Fibroblast of lung (primary cell): ENCODE measurements at regions not wholly inside any gene's neighbourhood (a gene's known extent, or its start where the extent isn't known, plus 50 kb on each side); places are given as distances from the start of the nearest gene placed in this dataset.

Experiments used
- DNase-seq, 2 donors: peaks; one replicate each; pipeline versions ENCODE4 v3.0.0 to v3.0.0-alpha.2; 2010; ENCODE audit warnings: low read depth in 2 of 2
- H2AFZ ChIP-seq: 2 replicates; pipeline ENCODE4 v1.5.1; 2012; ENCODE audit warnings: low read length, control low read depth, inconsistent platforms
- H3K27ac ChIP-seq: 2 replicates; pipeline ENCODE4 v1.5.1; 2011; ENCODE audit warnings: low read length, control low read depth; ENCODE audit not compliant: insufficient read depth
- H3K27me3 ChIP-seq: 2 replicates; pipeline ENCODE4 v1.5.1; 2011; ENCODE audit warnings: mild to moderate bottlenecking, low read length; ENCODE audit not compliant: control insufficient read depth, insufficient read depth
- H3K36me3 ChIP-seq: 2 replicates; pipeline ENCODE4 v1.5.1; 2011; ENCODE audit warnings: low read length; ENCODE audit not compliant: control insufficient read depth, insufficient read depth
- H3K4me1 ChIP-seq: 2 replicates; pipeline ENCODE4 v1.5.1; 2011; ENCODE audit warnings: low read length; ENCODE audit not compliant: control insufficient read depth, insufficient read depth; ENCODE audit errors: extremely low read depth
- H3K4me2 ChIP-seq: 2 replicates; pipeline ENCODE4 v1.5.1; 2011; ENCODE audit warnings: low read length, control low read depth; ENCODE audit not compliant: insufficient read depth; ENCODE audit errors: extremely low read depth
- H3K4me3 ChIP-seq, 4 experiments: fragments of 200-600 bp in 1 of 4; sonication (generic) in 1 of 4; replicated peaks in 1 of 4; 2 replicates each; pipeline ENCODE4 v1.5.1; 2011 to 2016; ENCODE audit warnings: low read length in 4 of 4, low read depth in 3 of 4, mild to moderate bottlenecking in 3 of 4, control low read depth in 2 of 4, inconsistent platforms in 1 of 4, mixed read lengths in 1 of 4; ENCODE audit not compliant: insufficient read depth in 1 of 4; ENCODE audit errors: control extremely low read depth in 1 of 4
- H3K79me2 ChIP-seq: 2 replicates; pipeline ENCODE4 v1.5.1; 2012; ENCODE audit warnings: mild to moderate bottlenecking, low read length, inconsistent platforms; ENCODE audit not compliant: control insufficient read depth, insufficient read depth
- H3K9ac ChIP-seq: 2 replicates; pipeline ENCODE4 v1.5.1; 2011; ENCODE audit warnings: mild to moderate bottlenecking, low read length, control low read depth; ENCODE audit not compliant: insufficient read depth
- H3K9me3 ChIP-seq: 2 replicates; pipeline ENCODE4 v1.5.1; 2012; ENCODE audit warnings: low read depth, low read length; ENCODE audit not compliant: control insufficient read depth, insufficient read depth
- H4K20me1 ChIP-seq: 2 replicates; pipeline ENCODE4 v1.5.1; 2011; ENCODE audit warnings: low read length; ENCODE audit not compliant: control insufficient read depth, insufficient read depth; ENCODE audit errors: extremely low read depth
- EZH2 ChIP-seq: IDR thresholded peaks from 2 replicates; pipeline ENCODE4 v1.5.1; 2012; ENCODE audit warnings: low read length, control low read depth, mild to moderate bottlenecking; ENCODE audit errors: missing control alignments
- TF ChIP-seq, protein P1 (sequence below), 2 donors: IDR thresholded peaks in 1 of 2; conservative IDR thresholded peaks in 1 of 2; 1 replicate in 1 of 2; 2 replicates in 1 of 2; pipeline ENCODE4 v1.5.1; 2011 to 2012; ENCODE audit warnings: low read length in 2 of 2, control low read depth in 1 of 2, inconsistent platforms in 1 of 2, low read depth in 1 of 2, mild to moderate bottlenecking in 1 of 2

DNA sequence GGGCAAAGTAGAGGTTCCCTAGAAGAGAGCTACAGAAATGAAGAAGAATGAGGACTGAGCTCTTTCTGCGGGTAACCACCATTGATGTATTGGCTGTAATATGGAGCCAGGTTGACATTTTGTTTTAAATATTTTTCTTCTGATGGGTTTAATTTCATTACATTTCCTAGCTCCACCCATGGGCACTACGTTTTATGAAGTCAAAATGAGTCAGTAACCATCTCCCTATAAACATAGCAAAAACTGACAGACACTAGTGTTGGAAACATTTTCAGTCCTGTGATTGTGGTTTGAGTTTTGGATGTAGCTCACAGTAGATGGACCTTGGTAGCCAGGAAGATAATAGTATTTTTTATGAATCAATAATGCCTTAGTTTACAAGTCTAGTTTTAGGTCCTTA, 470.4 kb upstream of the B3GALT2 start:
- H3K79me2 ChIP-seq, result no peaks in the 10 kb centered on the region
- H3K4me3 ChIP-seq, result no peak overlapping the region
- H3K27me3 ChIP-seq, result no peaks in the 10 kb centered on the region
- H4K20me1 ChIP-seq, result no peaks in the 10 kb centered on the region
- H3K4me2 ChIP-seq, result no peak overlapping the region
- H3K9me3 ChIP-seq, result no peaks in the 10 kb centered on the region
- H2AFZ ChIP-seq, result no peak overlapping the region
- peak overlapping the region; percentile 2 for H3K9ac ChIP-seq
- H3K36me3 ChIP-seq, result no peaks in the 10 kb centered on the region
- no peaks in the 10 kb centered on the region for H3K4me1 ChIP-seq
- peak in 1 of 2 donors; percentile 53 for DNase-seq
- TF ChIP-seq, protein P1, sequence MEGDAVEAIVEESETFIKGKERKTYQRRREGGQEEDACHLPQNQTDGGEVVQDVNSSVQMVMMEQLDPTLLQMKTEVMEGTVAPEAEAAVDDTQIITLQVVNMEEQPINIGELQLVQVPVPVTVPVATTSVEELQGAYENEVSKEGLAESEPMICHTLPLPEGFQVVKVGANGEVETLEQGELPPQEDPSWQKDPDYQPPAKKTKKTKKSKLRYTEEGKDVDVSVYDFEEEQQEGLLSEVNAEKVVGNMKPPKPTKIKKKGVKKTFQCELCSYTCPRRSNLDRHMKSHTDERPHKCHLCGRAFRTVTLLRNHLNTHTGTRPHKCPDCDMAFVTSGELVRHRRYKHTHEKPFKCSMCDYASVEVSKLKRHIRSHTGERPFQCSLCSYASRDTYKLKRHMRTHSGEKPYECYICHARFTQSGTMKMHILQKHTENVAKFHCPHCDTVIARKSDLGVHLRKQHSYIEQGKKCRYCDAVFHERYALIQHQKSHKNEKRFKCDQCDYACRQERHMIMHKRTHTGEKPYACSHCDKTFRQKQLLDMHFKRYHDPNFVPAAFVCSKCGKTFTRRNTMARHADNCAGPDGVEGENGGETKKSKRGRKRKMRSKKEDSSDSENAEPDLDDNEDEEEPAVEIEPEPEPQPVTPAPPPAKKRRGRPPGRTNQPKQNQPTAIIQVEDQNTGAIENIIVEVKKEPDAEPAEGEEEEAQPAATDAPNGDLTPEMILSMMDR (conservative IDR thresholded peaks at IDR 0.05 in 1 of 2, IDR thresholded peaks at IDR 0.05 in 1 of 2; ENCODE audit: low read depth in 1 of 2, low read length in 2 of 2), result no peak
- no peak for TF ChIP-seq EZH2
- H3K27ac ChIP-seq, result no peak overlapping the region

DNA sequence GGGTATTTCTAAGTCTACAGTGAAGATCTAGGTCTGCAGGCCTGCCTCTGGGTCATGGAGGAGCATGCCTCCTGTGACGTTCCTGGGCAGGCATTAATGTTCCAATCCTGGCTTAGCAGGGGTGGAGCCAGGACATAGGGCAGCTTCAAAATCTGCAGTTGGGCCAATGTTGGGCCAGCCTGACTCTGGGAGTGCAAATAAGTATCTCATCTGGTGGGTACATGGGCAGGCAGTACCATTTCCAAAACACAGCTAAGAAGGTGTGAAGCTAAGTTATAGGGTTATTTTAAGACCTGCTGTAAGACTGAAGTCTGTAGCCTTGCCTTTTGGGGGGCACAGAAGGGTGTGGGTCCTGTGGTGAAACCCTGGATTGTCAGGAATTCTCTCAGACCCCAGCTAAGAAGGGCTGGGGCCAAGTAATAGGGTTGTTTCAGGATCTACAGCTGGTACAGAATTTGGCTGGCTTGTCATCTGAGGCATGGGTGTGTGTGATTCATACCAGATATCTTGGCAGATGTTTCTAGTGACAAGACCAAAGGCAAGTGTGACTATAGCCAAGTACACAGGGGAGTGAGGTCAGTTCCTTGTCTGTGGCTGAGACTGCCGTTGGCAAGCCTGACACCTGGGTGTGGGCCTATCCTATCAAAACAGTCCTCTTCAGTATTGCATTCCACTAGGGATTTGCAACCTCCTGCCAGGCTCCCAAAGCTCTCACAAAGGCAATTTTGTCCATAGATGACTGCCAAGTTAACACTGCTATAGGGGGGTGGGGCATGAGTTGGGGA, 468.7 kb upstream of the B3GALT2 start:
- TF ChIP-seq EZH2, result no peak
- TF ChIP-seq, protein P1 (conservative IDR thresholded peaks at IDR 0.05 in 1 of 2, IDR thresholded peaks at IDR 0.05 in 1 of 2; ENCODE audit: low read depth in 1 of 2, low read length in 2 of 2), result no peak
- Histone ChIP-seq H4K20me1 (no peaks in the 10 kb centered on the region), H3K4me2 (no peak overlapping the region), H3K27ac (no peak overlapping the region), H3K36me3 (no peaks in the 10 kb centered on the region), H3K9ac (no peak overlapping the region), H3K79me2 (no peaks in the 10 kb centered on the region), H3K27me3 (no peaks in the 10 kb centered on the region), H2AFZ (no peak overlapping the region), H3K4me3 (no peak overlapping the region), H3K9me3 (no peaks in the 10 kb centered on the region), H3K4me1 (no peaks in the 10 kb centered on the region)
- DNase-seq, result peak; percentile 61 to 65

DNA sequence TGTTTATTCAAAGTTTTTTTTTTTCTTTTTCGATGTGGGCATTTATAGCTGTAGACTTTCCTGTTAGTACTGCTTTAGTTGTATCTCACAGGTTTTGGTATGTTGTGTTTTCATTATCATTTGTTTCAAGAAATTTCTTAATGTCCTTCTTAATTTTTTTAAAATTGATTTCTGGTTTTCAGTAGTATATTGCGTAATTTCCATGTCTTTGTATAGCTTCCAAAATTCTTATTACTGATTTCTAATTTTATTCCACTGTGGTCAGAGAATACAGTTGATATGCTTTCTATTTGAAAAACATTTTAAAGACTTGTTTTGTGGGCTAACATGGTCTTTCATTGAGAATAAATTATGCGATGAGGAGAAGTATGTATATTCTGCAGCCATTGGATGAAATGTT, 463.2 kb upstream of the B3GALT2 start:
- no peak for DNase-seq
- no peak overlapping the region for H3K27ac ChIP-seq
- H3K4me3 ChIP-seq, result no peak overlapping the region
- no peaks in the 10 kb centered on the region for H3K79me2 ChIP-seq
- no peaks in the 10 kb centered on the region for H3K27me3 ChIP-seq
- no peaks in the 10 kb centered on the region for H4K20me1 ChIP-seq
- no peaks in the 10 kb centered on the region for H3K9me3 ChIP-seq
- TF ChIP-seq, protein P1 (conservative IDR thresholded peaks at IDR 0.05 in 1 of 2, IDR thresholded peaks at IDR 0.05 in 1 of 2; ENCODE audit: low read depth in 1 of 2, low read length in 2 of 2), result no peak
- no peaks in the 10 kb centered on the region for H3K4me1 ChIP-seq
- no peaks in the 10 kb centered on the region for H3K36me3 ChIP-seq
- H3K9ac ChIP-seq, result no peak overlapping the region
- H3K4me2 ChIP-seq, result no peak overlapping the region
- H2AFZ ChIP-seq, result no peak overlapping the region
